RWPE2 (cell line): ENCODE measurements at regions not wholly inside any gene's neighbourhood (a gene's known extent, or its start where the extent isn't known, plus 50 kb on each side); places are given as distances from the start of the nearest gene placed in this dataset.

Experiments
- ATAC-seq: fragments of 200-7000 bp; cut with Tn5 transposase; 3 replicates; pipeline ENCODE4 v1.9.1; 2021; ENCODE audit warnings: low read depth
- DNase-seq: peaks from one replicate; pipeline ENCODE4 v3.0.0-alpha.2; 2020; ENCODE audit warnings: low spot score
- H3K27ac ChIP-seq: fragments of 450-650 bp; 2 replicates; pipeline ENCODE4 v1.5.1; 2017; ENCODE audit warnings: mild to moderate bottlenecking; ENCODE audit not compliant: poor library complexity, severe bottlenecking
- H3K27me3 ChIP-seq: fragments of 250-450 bp; sonication (Bioruptor Pico); 2 replicates; pipeline ENCODE4 v1.5.1; 2021; ENCODE audit warnings: mild to moderate bottlenecking, moderate library complexity; ENCODE audit not compliant: insufficient read depth, poor library complexity, severe bottlenecking
- H3K36me3 ChIP-seq: fragments of 250-450 bp; sonication (Bioruptor Pico); 2 replicates; pipeline ENCODE4 v1.5.1; 2020; ENCODE audit warnings: low read depth, mild to moderate bottlenecking, moderate library complexity
- H3K4me1 ChIP-seq: fragments of 250-450 bp; sonication (Bioruptor Pico); 2 replicates; pipeline ENCODE4 v1.5.1; 2021; ENCODE audit warnings: mild to moderate bottlenecking, moderate library complexity; ENCODE audit not compliant: insufficient read depth, poor library complexity, severe bottlenecking
- H3K4me3 ChIP-seq: fragments of 250-450 bp; sonication (Bioruptor Pico); 2 replicates; pipeline ENCODE4 v1.5.1; 2021; ENCODE audit warnings: mild to moderate bottlenecking, moderate library complexity; ENCODE audit not compliant: severe bottlenecking
- H3K9me3 ChIP-seq: fragments of 250-450 bp; sonication (Bioruptor Pico); 2 replicates; pipeline ENCODE4 v1.5.1; 2021; ENCODE audit warnings: mild to moderate bottlenecking, moderate library complexity; ENCODE audit not compliant: severe bottlenecking
- TF ChIP-seq, protein P1 (sequence below): fragments of 450-650 bp; IDR thresholded peaks from one replicate; pipeline ENCODE4 v1.5.1; 2017; ENCODE audit warnings: mild to moderate bottlenecking, moderate library complexity; ENCODE audit not compliant: poor library complexity, severe bottlenecking

DNA sequence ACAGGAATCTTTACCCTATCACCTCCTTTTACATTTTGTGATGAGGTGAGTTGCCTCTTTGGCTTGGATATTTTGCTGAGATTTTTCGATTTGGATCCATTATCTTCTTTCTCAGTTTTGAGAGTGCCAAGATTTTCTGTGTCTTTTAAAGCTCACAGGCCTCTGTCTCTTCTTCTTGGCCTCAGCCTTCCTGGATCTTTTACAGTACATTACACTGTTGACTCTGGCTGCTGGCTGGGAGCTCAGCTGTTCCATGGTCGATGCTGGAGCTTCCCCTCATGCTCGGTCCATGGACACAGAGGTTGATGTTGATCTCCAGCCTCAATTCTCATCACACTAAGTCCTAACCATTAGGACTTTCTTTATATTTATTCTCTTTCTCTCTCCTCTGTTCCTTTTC is 332.8 kb upstream of the UBE2E3 start:
- H3K9me3 ChIP-seq: no peaks in the 10 kb centered on the region
- TF ChIP-seq, protein P1, sequence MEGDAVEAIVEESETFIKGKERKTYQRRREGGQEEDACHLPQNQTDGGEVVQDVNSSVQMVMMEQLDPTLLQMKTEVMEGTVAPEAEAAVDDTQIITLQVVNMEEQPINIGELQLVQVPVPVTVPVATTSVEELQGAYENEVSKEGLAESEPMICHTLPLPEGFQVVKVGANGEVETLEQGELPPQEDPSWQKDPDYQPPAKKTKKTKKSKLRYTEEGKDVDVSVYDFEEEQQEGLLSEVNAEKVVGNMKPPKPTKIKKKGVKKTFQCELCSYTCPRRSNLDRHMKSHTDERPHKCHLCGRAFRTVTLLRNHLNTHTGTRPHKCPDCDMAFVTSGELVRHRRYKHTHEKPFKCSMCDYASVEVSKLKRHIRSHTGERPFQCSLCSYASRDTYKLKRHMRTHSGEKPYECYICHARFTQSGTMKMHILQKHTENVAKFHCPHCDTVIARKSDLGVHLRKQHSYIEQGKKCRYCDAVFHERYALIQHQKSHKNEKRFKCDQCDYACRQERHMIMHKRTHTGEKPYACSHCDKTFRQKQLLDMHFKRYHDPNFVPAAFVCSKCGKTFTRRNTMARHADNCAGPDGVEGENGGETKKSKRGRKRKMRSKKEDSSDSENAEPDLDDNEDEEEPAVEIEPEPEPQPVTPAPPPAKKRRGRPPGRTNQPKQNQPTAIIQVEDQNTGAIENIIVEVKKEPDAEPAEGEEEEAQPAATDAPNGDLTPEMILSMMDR: no peak
- no peaks in the 10 kb centered on the region for H3K36me3 ChIP-seq
- no peak overlapping the region for H3K27ac ChIP-seq
- ATAC-seq (no peak), DNase-seq (no peak)
- no peak overlapping the region for H3K4me3 ChIP-seq
- peaks cover 4% of the 10 kb centered on the region for H3K4me1 ChIP-seq
- H3K27me3 ChIP-seq: no peaks in the 10 kb centered on the region

DNA sequence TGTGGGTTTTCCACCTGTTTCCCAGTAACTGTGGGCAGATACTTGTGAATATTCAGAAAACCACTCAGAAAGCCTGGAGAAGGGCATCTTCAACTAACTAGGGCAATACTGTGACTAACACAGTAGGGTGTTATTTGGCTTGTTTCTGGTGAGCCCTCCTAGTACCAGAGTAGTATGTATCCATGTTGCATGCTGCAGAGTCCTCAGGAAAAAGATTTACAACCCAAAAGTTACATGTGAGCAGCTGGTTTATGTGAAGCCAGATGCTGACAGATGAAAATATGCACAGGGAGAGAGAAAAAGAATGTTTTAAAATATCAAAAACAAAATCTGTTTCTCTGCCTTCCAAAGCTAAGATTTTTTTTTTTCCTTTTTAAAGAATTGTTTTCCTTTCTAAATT is 333.2 kb upstream of the UBE2E3 start:
- Histone ChIP-seq H3K27me3 (no peaks in the 10 kb centered on the region), H3K4me1 (peaks cover 4% of the 10 kb centered on the region), H3K36me3 (no peaks in the 10 kb centered on the region), H3K9me3 (no peaks in the 10 kb centered on the region), H3K4me3 (no peak overlapping the region), H3K27ac (no peak overlapping the region)
- no peak for ATAC-seq
- no peak for DNase-seq
- TF ChIP-seq, protein P1: no peak

DNA sequence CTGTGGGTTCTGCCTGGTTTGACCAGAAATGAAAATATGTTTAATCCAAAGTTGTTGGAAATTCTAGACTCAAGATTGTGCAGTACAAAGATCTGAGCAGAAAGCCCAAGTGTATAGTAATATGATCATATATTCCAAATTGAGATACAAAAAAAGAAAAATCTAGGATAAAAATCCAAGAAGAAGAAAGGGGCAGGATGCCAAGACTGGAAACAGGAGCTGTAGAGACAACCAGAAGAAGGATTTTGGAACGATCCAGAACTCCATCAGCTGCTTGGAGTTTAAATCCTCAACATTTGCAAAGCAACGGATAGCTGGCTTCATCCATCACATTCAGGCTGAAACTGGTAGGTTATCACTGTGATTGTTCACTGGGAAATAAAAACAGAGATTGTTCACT is 333.6 kb upstream of the UBE2E3 start:
- no peaks in the 10 kb centered on the region for H3K36me3 ChIP-seq
- H3K27ac ChIP-seq: no peak overlapping the region
- DNase-seq (no peak), ATAC-seq (no peak)
- no peaks in the 10 kb centered on the region for H3K27me3 ChIP-seq
- no peak overlapping the region for H3K4me3 ChIP-seq
- peaks cover 4% of the 10 kb centered on the region for H3K4me1 ChIP-seq
- TF ChIP-seq, protein P1: no peak
- no peaks in the 10 kb centered on the region for H3K9me3 ChIP-seq

DNA sequence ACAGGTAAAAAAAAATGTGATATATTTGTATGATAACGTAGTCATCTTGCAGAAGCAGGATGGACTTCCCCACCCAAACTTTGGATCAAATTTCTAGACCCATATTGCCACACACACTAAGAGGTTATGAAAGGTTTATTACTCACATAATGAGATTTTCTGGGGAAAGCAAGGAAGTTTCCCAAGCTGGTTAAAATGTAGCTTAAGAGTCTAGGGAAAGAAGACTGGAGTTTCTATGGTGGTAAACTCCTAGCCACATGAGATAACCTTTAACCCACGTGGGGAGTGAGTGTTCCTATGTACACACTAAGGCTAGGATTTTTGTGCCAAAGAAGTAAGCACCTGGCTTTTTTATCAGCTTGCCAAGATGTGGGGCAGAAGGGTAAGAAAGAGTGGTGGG is 335.7 kb upstream of the UBE2E3 start:
- ATAC-seq: peak; percentile 88
- TF ChIP-seq, protein P1: no peak
- no peak overlapping the region for H3K4me3 ChIP-seq
- no peak for DNase-seq
- H3K27ac ChIP-seq: peak overlapping the region; percentile 55
- H3K9me3 ChIP-seq: no peaks in the 10 kb centered on the region
- peaks cover 4% of the 10 kb centered on the region for H3K4me1 ChIP-seq
- no peaks in the 10 kb centered on the region for H3K36me3 ChIP-seq
- H3K27me3 ChIP-seq: no peaks in the 10 kb centered on the region

DNA sequence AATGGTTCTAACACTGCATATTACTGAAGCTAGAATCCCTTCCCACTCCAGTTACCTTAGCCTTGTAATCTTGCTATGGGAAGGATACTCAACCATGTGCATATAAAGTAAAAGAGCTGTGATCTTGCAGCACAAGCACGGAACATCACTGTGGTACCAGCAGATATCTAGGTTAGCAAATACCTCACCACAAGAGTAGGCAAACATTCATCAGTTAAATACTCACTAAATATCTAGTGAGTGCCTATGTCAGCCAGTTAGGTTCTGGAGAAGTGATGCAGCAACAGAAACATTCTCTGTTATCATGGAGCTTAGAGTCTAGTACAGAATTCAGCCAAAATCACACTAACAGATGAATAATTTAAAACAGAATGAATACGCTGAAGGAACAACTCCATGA is 349.6 kb upstream of the UBE2E3 start:
- ATAC-seq: no peak
- H3K4me1 ChIP-seq: peaks cover 3% of the 10 kb centered on the region
- H3K9me3 ChIP-seq: no peaks in the 10 kb centered on the region
- no peak overlapping the region for H3K4me3 ChIP-seq
- no peaks in the 10 kb centered on the region for H3K27me3 ChIP-seq
- TF ChIP-seq, protein P1: no peak
- H3K27ac ChIP-seq: no peak overlapping the region
- DNase-seq: no peak
- no peaks in the 10 kb centered on the region for H3K36me3 ChIP-seq
